A673 (cell line): ENCODE measurements at regions not wholly inside any gene's neighbourhood (a gene's known extent, or its start where the extent isn't known, plus 50 kb on each side); places are given as distances from the start of the nearest gene placed in this dataset.
A peak's percentile ranks its signal among the peaks of the same experiment; 100 is the strongest.

Experiments used
- BruUV-seq: library from RNA; stranded (reverse); fragments of 400-500 nt; replicated peaks from 2 replicates; lab custom pipeline; 2021; lab: Mats Ljungman, UMichigan
- CTCF ChIA-PET: fragments of 300-600 bp; sonication (Branson Sonifier 250); formaldehyde crosslinking; loops from one replicate; lab custom pipeline; 2022; ENCODE audit warnings: antibody characterized with exemption; lab: Charles Lee
- POLR2A ChIA-PET: fragments of 300-600 bp; sonication (Branson Sonifier 250); formaldehyde crosslinking; loops from one replicate; lab custom pipeline; 2022; ENCODE audit warnings: antibody characterized with exemption; ENCODE audit not compliant: low non-redundant PET; lab: Charles Lee
- DNase-seq: peaks from one replicate; pipeline ENCODE4 v3.0.0-alpha.2; 2015; ENCODE audit warnings: low spot score
- H3K27ac ChIP-seq: fragments of 200-600 bp; sonication (generic); 2 replicates; pipeline ENCODE4 v1.5.1; 2016; ENCODE audit warnings: mixed run types, low read depth, mild to moderate bottlenecking, mixed read lengths, antibody characterized with exemption, low read length; ENCODE audit not compliant: poor library complexity, severe bottlenecking
- H3K27me3 ChIP-seq: fragments of 200-600 bp; sonication (generic); replicated peaks from 2 replicates; pipeline ENCODE4 v1.6.1; 2017; ENCODE audit warnings: mixed run types, low read depth, mild to moderate bottlenecking, mixed read lengths, antibody characterized with exemption, low read length; ENCODE audit not compliant: insufficient read depth, poor library complexity
- H3K36me3 ChIP-seq: fragments of 200-600 bp; sonication (generic); 2 replicates; pipeline ENCODE4 v1.6.1; 2016; ENCODE audit warnings: mixed run types, mild to moderate bottlenecking, mixed read lengths, antibody characterized with exemption, low read length; ENCODE audit not compliant: insufficient read depth, poor library complexity, severe bottlenecking
- H3K4me1 ChIP-seq: fragments of 200-600 bp; sonication (generic); 2 replicates; pipeline ENCODE4 v1.6.1; 2017; ENCODE audit warnings: mixed run types, mild to moderate bottlenecking, mixed read lengths, antibody characterized with exemption, low read length; ENCODE audit not compliant: insufficient read depth, poor library complexity, severe bottlenecking
- H3K4me3 ChIP-seq: fragments of 200-600 bp; sonication (generic); 2 replicates; pipeline ENCODE4 v1.5.1; 2016; ENCODE audit warnings: low read depth, mixed run types, mild to moderate bottlenecking, mixed read lengths, low read length; ENCODE audit not compliant: poor library complexity, severe bottlenecking
- H3K9me3 ChIP-seq: fragments of 200-600 bp; sonication (generic); 2 replicates; pipeline ENCODE4 v1.6.1; 2016; ENCODE audit warnings: mixed run types, low read depth, mild to moderate bottlenecking, mixed read lengths, antibody characterized with exemption, low read length; ENCODE audit not compliant: poor library complexity, severe bottlenecking
- CTCF ChIP-seq: fragments of 300-800, 200-600 bp; sonication (generic); conservative IDR thresholded peaks from 2 replicates; pipeline ENCODE4 v1.5.1; 2017; ENCODE audit warnings: low read depth, mild to moderate bottlenecking, antibody characterized with exemption, low read length, moderate library complexity, mixed read lengths
- EZH2 ChIP-seq: fragments of 200-600 bp; sonication (generic); IDR thresholded peaks from 2 replicates; pipeline ENCODE4 v1.6.1; 2017; ENCODE audit warnings: borderline replicate concordance, low read depth, mild to moderate bottlenecking, mixed read lengths, antibody characterized with exemption, low read length; ENCODE audit not compliant: poor library complexity, severe bottlenecking
- intact Hi-C: fragments of 100-400 bp; cut with micrococcal nuclease; formaldehyde crosslinking; loops from one replicate; pipeline ENCODE4 v1.10.0; 2022; ENCODE audit not compliant: unreplicated experiment

GRCh38 chr3:35483131-35483530 is 156.2 kb upstream of the ARPP21 start:
- no peaks in the 10 kb centered on the region for H3K36me3 ChIP-seq
- intact Hi-C loops, result no loop called here
- POLR2A ChIA-PET, result no interaction called here
- no TSS peak for BruUV-seq
- no peak overlapping the region for H3K27ac ChIP-seq
- CTCF ChIA-PET, result no interaction called here
- no peaks in the 10 kb centered on the region for H3K9me3 ChIP-seq
- TF ChIP-seq EZH2, result no peak
- no peak for TF ChIP-seq CTCF
- no peak overlapping the region for H3K4me3 ChIP-seq
- no peaks in the 10 kb centered on the region for H3K4me1 ChIP-seq
- no peak for DNase-seq
- no peaks in the 10 kb centered on the region for H3K27me3 ChIP-seq

- TF ChIP-seq EZH2, result no peak
- no peak for TF ChIP-seq CTCF
- intact Hi-C loops, result no loop called here
- peak; percentile 19 for DNase-seq
- H3K4me3 ChIP-seq, result no peak overlapping the region
- H3K27me3 ChIP-seq, result no peaks in the 10 kb centered on the region
- no peak overlapping the region for H3K27ac ChIP-seq
- BruUV-seq, result no TSS peak
- CTCF ChIA-PET, result no interaction called here
- POLR2A ChIA-PET, result no interaction called here
- H3K4me1 ChIP-seq, result no peaks in the 10 kb centered on the region
- no peaks in the 10 kb centered on the region for H3K9me3 ChIP-seq
- no peaks in the 10 kb centered on the region for H3K36me3 ChIP-seq
Observed at GRCh38 chr3:35484929-35485530, 154.3 kb upstream of the ARPP21 start.

GRCh38 chr3:35486295-35486694 is 153.0 kb upstream of the ARPP21 start:
- H3K4me1 ChIP-seq, result no peaks in the 10 kb centered on the region
- no peak overlapping the region for H3K27ac ChIP-seq
- no peak for TF ChIP-seq EZH2
- TF ChIP-seq CTCF, result no peak
- CTCF ChIA-PET, result no interaction called here
- POLR2A ChIA-PET, result interaction anchor here (0.6 kb wide), 1 partner anchor 74 kb away, joined by 3 read pairs; no protein-coding TSS in a partner anchor
- H3K36me3 ChIP-seq, result no peaks in the 10 kb centered on the region
- BruUV-seq, result no TSS peak
- intact Hi-C loops, result no loop called here
- no peaks in the 10 kb centered on the region for H3K9me3 ChIP-seq
- DNase-seq, result no peak
- no peaks in the 10 kb centered on the region for H3K27me3 ChIP-seq
- H3K4me3 ChIP-seq, result no peak overlapping the region
